Globus pallidus (tissue), 1 donor: ENCODE measurements at regions not wholly inside any gene's neighbourhood (a gene's known extent, or its start where the extent isn't known, plus 50 kb on each side); places are given as distances from the start of the nearest gene placed in this dataset.
A peak's percentile ranks its signal among the peaks of the same experiment; 100 is the strongest.
"Not testable (repeated sequence)": the region's sequence is repeated elsewhere in the genome, so short reads cannot be mapped to it uniquely, and the experiment has no call there.

Experiments used
- DNase-seq: peaks from one replicate; pipeline ENCODE4 v3.0.0-alpha.2; 2015; ENCODE audit warnings: low spot score

- DNase-seq, result no peak
These were observed 190.3 kb downstream of the TENT5A start for GRCh38 chr6:81562169-81562568.

DNA sequence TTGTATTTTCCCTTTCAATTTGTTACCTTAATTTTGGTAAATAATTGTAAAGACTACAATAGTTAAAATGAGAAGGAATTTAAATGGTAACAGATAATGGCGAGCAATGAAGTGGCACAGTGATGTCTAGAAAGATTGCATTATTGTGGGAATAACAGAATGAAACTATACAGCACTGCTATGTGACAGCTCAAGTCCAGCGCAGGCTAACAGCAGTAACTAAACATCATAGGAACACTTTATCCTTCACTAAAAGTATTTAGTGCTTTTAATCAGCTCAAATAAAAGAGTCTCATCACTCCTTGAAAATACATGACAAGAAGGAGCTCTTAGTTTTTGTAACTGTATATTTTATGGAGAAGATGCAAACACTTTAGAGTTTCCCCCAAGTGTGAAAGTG, 190.8 kb downstream of the TENT5A start:
- no peak for DNase-seq

GRCh38 chr6:81561071-81561564, 191.4 kb downstream of the TENT5A start:
- no peak for DNase-seq

- no peak for DNase-seq
These were observed 194.7 kb downstream of the TENT5A start for GRCh38 chr6:81557811-81558210.

DNA sequence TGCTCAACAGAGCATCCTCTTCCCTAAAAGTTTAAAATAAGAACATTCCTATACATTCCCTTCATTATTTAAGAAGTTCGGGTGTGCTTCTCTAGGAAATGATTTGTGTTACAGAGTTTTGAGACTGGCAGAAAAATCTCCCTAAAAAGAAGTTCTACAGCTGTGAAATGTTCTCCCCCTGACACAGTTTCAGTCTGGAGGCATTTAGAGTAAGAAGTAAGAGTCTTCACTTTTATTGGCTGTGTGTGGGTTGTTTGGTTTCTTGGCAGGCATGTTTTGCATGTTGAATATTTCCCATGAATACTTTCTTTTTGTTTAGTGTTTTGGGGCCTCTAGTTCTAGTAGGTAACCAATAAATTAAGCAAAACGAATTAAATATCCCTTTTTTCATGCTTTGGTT, 195.9 kb downstream of the TENT5A start:
- peak; percentile 15 for DNase-seq

DNA sequence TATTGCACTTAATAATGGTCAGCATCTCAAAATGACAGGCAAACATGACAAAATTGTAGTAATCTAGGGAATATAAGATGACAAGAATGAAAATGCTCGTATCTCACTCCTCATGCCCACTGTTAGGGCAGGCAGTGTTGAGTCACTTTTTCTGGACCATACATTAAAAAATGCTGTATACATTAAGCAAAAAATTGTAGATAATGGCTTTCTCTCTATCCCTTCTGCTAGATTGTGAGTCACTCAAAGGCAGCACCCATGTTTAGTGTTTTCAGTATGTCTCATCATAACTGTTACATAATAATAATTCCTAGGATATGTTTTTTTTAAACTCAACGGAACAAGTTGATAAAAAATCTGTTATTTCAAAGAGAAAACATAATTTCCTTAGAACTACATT, 199.3 kb downstream of the TENT5A start:
- DNase-seq, result no peak

- no peak for DNase-seq
These were observed 199.8 kb downstream of the TENT5A start for GRCh38 chr6:81552644-81553043.

DNA sequence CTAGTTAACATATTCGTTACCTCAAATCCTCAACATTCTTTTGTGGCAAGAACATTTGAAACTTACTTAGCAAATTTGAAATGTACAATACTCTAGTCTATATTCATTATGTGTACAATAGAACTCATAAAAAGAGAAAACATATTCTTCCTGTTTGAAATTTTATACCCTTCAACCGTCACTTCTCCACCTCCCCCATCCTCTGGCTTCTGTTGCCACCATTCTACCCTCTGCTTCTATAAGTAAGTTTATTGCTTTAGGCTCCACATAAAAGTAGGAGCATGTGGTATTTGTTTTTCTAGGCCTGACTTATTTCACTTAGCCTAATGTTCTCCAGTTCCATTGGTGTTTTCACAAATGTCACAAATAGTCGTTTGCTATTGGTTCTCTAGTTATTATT, 205.3 kb downstream of the TENT5A start:
- no peak for DNase-seq

GRCh38 chr6:81534934-81535465, 217.5 kb downstream of the TENT5A start:
- DNase-seq, result no peak

- no peak for DNase-seq
These were observed 220.5 kb downstream of the TENT5A start for GRCh38 chr6:81531869-81532561.

GRCh38 chr6:81517455-81517854, 235.0 kb downstream of the TENT5A start:
- no peak for DNase-seq

- no peak for DNase-seq
These were observed 236.7 kb downstream of the TENT5A start for GRCh38 chr6:81515562-81516453.

DNA sequence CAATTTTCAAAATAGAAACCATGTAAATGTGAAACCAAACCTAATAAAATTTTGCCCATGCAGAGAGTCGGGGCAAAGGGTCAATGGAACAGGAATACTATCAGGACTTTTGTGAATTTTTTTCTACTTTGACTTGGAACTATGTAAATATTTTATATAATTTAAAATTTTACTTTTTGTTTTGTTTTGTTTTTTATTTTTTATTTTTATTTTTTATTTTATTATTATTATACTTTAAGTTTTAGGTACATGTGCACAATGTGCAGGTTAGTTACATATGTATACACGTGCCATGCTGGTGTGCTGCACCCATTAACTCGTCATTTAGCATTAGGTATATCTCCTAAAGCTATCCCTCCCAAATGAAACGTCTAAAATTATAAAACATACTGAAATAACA, 238.3 kb downstream of the TENT5A start:
- DNase-seq, result not testable (repeated sequence)

DNA sequence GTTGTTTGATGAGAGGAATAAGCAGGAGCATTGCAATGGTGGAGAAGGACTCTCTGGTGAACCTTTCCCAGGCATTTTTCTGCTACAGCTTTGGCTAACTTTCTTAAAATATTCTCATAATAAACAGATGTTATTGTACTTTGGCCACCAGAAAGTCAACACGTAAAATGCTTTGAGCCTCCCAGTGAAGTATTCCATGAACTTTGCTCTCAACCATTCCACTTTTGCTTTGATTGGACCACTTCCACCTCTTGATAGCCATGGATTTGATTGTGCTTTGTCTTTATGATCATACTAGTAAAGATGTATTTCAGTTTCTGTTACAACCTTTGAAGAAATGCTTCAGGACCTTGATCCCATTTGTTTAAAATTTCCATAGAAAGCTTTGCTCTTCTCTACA, 241.1 kb downstream of the TENT5A start:
- DNase-seq, result no peak

GRCh38 chr6:81495999-81496398, 256.5 kb downstream of the TENT5A start:
- DNase-seq, result no peak

DNA sequence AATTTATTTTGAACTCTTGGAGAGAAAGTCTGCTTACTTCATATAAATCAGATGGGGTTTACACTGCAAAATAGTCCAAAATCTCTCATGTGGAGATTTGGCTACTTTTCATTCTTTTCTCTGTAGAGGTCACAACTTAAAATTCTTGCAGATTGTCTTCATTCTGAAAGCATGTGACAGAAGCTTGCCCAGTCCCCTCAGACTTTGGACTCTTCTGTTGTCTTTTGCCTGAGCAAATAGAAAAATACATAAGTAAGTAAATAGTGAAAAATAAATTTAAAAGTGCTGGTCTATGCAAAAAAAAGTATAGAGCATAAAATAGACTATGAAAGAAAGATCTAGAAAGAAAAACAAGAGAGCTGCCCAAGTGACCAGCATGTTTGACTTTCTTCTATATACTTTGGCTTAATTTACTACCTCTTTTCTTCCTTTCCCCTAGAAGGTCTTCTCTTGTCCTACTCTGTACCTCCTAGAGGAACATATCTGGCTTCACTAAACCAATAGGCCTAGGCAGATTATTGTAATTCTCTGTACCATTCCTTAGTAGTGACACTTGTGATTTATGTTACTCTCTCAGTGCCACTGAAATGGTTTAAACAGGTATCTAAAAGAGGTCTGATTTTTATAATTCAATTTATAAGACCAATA, 260.9 kb downstream of the TENT5A start:
- no peak for DNase-seq

DNA sequence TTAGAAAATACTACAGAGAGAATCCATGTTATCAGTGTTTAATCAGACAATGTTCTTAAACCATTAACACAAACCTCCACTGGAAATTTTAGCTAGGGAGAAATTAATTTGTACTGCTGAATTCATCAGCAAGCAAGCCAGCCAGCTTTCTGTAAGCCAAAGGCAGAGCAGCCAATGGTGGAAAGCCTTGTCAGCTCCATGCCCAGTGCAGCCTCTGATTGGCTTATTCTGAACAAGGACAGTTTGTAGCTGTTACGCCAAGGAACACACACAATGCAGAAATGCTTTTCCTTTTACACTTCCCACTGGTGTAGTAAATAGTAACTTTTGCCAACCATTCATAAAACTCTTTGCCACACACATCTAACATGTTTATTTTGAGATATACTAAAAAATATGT, 265.0 kb downstream of the TENT5A start:
- DNase-seq, result peak; percentile 84

DNA sequence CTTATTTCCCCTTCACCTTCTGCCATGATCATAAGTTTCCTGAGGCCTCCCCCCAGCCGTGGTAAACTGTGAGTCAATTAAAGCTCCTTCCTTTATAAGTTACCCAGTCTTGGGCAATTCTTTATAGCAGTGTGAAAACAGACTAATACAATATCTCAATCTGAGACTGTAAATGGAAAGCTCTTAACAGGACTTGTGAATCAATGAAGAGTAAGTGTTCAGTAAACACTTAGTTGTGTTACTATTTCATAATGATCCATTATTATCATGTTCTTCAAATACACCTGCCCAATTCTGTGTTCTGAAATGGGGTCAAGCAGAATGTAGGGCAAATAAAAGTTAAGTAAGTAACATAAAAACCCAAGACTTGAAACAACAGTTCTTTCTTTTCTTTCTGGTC, 266.2 kb downstream of the TENT5A start:
- no peak for DNase-seq

DNA sequence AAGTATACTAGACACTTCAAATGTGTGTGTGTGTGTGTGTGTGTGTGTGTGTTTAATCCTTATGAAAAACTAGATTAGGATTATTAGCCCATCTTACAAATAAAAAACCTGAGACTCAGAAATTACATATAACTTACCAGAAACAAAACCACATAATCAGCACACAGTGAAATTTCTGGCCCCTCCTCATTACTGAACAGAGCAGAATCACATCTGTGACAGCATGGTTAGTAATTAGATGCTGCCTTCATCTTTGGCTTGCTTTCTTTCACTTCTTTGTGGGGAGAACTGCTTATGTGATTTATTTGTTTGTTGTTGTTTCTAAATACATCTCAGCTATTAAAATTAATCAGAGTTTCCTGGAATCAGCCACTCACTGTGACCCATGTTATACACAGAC, 267.1 kb downstream of the TENT5A start:
- DNase-seq, result peak; percentile 49

DNA sequence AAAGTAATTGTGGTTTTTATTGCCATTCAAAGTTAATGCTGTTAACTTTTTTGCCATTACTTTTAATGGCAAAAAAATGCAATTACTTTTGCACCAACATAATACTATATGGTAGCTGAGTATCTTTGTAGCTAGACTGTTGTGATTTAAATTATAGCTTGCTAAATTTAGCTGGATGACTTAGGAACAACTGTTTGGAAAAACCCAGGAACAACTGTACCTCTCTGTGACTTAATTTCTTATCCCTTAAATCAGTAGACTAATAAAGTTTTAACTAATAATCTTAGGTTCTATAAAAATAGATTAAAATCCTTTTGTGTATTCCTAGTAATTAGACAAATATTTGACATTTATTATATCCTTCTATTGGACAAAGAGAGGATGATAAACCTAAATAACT, 268.2 kb downstream of the TENT5A start:
- DNase-seq, result no peak

DNA sequence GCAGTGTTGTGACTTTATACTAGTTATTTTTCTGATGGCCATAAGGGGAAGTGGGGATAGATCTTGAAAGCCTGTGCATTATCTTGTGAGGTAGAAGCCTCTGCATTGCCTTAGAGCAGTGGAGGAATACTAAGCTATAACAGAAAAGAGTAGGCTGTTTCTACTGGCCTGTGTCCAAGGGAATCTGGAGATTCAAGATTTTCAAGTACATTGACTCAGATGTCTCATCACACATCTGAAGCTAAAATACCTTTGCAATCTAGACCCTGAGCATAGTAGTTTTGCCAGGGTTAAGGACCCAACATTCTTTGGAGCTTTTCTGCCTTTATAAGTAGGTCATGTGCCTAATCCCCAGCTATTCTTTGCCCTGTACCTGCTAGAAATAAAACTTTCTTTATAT, 272.3 kb downstream of the TENT5A start:
- no peak for DNase-seq

- no peak for DNase-seq
These were observed 275.6 kb downstream of the TENT5A start for GRCh38 chr6:81476881-81477280.

GRCh38 chr6:81475646-81476045, 276.8 kb downstream of the TENT5A start:
- DNase-seq, result no peak
